RWPE2 (cell line): ENCODE measurements at regions not wholly inside any gene's neighbourhood (a gene's known extent, or its start where the extent isn't known, plus 50 kb on each side); places are given as distances from the start of the nearest gene placed in this dataset.
A peak's percentile ranks its signal among the peaks of the same experiment; 100 is the strongest.

Source experiments
- ATAC-seq: fragments of 200-7000 bp; cut with Tn5 transposase; 3 replicates; pipeline ENCODE4 v1.9.1; 2021; ENCODE audit warnings: low read depth
- DNase-seq: peaks from one replicate; pipeline ENCODE4 v3.0.0-alpha.2; 2020; ENCODE audit warnings: low spot score
- H3K27ac ChIP-seq: fragments of 450-650 bp; 2 replicates; pipeline ENCODE4 v1.5.1; 2017; ENCODE audit warnings: mild to moderate bottlenecking; ENCODE audit not compliant: poor library complexity, severe bottlenecking
- H3K27me3 ChIP-seq: fragments of 250-450 bp; sonication (Bioruptor Pico); 2 replicates; pipeline ENCODE4 v1.5.1; 2021; ENCODE audit warnings: mild to moderate bottlenecking, moderate library complexity; ENCODE audit not compliant: insufficient read depth, poor library complexity, severe bottlenecking
- H3K36me3 ChIP-seq: fragments of 250-450 bp; sonication (Bioruptor Pico); 2 replicates; pipeline ENCODE4 v1.5.1; 2020; ENCODE audit warnings: low read depth, mild to moderate bottlenecking, moderate library complexity
- H3K4me1 ChIP-seq: fragments of 250-450 bp; sonication (Bioruptor Pico); 2 replicates; pipeline ENCODE4 v1.5.1; 2021; ENCODE audit warnings: mild to moderate bottlenecking, moderate library complexity; ENCODE audit not compliant: insufficient read depth, poor library complexity, severe bottlenecking
- H3K4me3 ChIP-seq: fragments of 250-450 bp; sonication (Bioruptor Pico); 2 replicates; pipeline ENCODE4 v1.5.1; 2021; ENCODE audit warnings: mild to moderate bottlenecking, moderate library complexity; ENCODE audit not compliant: severe bottlenecking
- H3K9me3 ChIP-seq: fragments of 250-450 bp; sonication (Bioruptor Pico); 2 replicates; pipeline ENCODE4 v1.5.1; 2021; ENCODE audit warnings: mild to moderate bottlenecking, moderate library complexity; ENCODE audit not compliant: severe bottlenecking
- CTCF ChIP-seq: fragments of 450-650 bp; IDR thresholded peaks from one replicate; pipeline ENCODE4 v1.5.1; 2017; ENCODE audit warnings: mild to moderate bottlenecking, moderate library complexity; ENCODE audit not compliant: poor library complexity, severe bottlenecking

GRCh38 chr4:112942997-112943396 is 106.5 kb upstream of the ANK2 start:
- ATAC-seq (no peak), DNase-seq (no peak)
- Histone ChIP-seq H3K4me1 (no peaks in the 10 kb centered on the region), H3K4me3 (no peak overlapping the region), H3K36me3 (no peaks in the 10 kb centered on the region), H3K9me3 (no peaks in the 10 kb centered on the region), H3K27ac (no peak overlapping the region), H3K27me3 (peaks cover 2% of the 10 kb centered on the region)
- TF ChIP-seq CTCF, result no peak

GRCh38 chr4:112944006-112944405 is 105.4 kb upstream of the ANK2 start:
- H3K9me3 ChIP-seq, result no peaks in the 10 kb centered on the region
- no peak for ATAC-seq
- TF ChIP-seq CTCF, result no peak

GRCh38 chr4:112946127-112946526 is 103.3 kb upstream of the ANK2 start:
- ATAC-seq (no peak), DNase-seq (no peak)
- TF ChIP-seq CTCF, result no peak
- Histone ChIP-seq H3K4me1 (no peaks in the 10 kb centered on the region), H3K27me3 (no peaks in the 10 kb centered on the region), H3K36me3 (no peaks in the 10 kb centered on the region), H3K4me3 (no peak overlapping the region), H3K9me3 (no peaks in the 10 kb centered on the region), H3K27ac (no peak overlapping the region)

More at GRCh38 chr4:112944006-112944405, 105.4 kb upstream of the ANK2 start:
- no peak overlapping the region for H3K4me3 ChIP-seq
- peaks cover 2% of the 10 kb centered on the region for H3K27me3 ChIP-seq
- H3K4me1 ChIP-seq, result no peaks in the 10 kb centered on the region
- H3K36me3 ChIP-seq, result no peaks in the 10 kb centered on the region
- DNase-seq, result no peak
- H3K27ac ChIP-seq, result no peak overlapping the region

GRCh38 chr4:112947616-112948015 is 101.8 kb upstream of the ANK2 start:
- ATAC-seq (no peak), DNase-seq (no peak)
- Histone ChIP-seq H3K36me3 (no peaks in the 10 kb centered on the region), H3K9me3 (no peaks in the 10 kb centered on the region), H3K27ac (no peak overlapping the region), H3K27me3 (no peaks in the 10 kb centered on the region), H3K4me1 (no peaks in the 10 kb centered on the region), H3K4me3 (no peak overlapping the region)
- TF ChIP-seq CTCF, result no peak

- ATAC-seq (no peak), DNase-seq (no peak)
- peak; percentile 80 for TF ChIP-seq CTCF
- no peaks in the 10 kb centered on the region for H3K4me1 ChIP-seq
- H3K36me3 ChIP-seq, result no peaks in the 10 kb centered on the region
- H3K27me3 ChIP-seq, result no peaks in the 10 kb centered on the region
- H3K9me3 ChIP-seq, result no peaks in the 10 kb centered on the region
- no peak overlapping the region for H3K27ac ChIP-seq
- H3K4me3 ChIP-seq, result no peak overlapping the region
These were observed 97.8 kb upstream of the ANK2 start for GRCh38 chr4:112951362-112952312.
